Left ventricle myocardium inferior (tissue), 1 donor: ENCODE measurements at regions not wholly inside any gene's neighbourhood (a gene's known extent, or its start where the extent isn't known, plus 50 kb on each side); places are given as distances from the start of the nearest gene placed in this dataset.

Source experiments
- DNase-seq: peaks from one replicate; pipeline ENCODE4 v3.0.0-alpha.2; 2020
- H3K27ac ChIP-seq: fragments of 200-600 bp; replicated peaks from 2 replicates; pipeline ENCODE4 v1.8.0; 2021
- H3K27me3 ChIP-seq: fragments of 200-600 bp; 2 replicates; pipeline ENCODE4 v1.8.0; 2021; ENCODE audit warnings: low read depth
- H3K36me3 ChIP-seq: fragments of 200-600 bp; 2 replicates; pipeline ENCODE4 v1.8.0; 2021
- H3K4me1 ChIP-seq: fragments of 200-600 bp; 2 replicates; pipeline ENCODE4 v1.8.0; 2021
- H3K4me3 ChIP-seq: fragments of 200-600 bp; 2 replicates; pipeline ENCODE4 v1.8.0; 2021; ENCODE audit warnings: mild to moderate bottlenecking, moderate library complexity
- H3K9me3 ChIP-seq: fragments of 200-600 bp; replicated peaks from 2 replicates; pipeline ENCODE4 v1.8.0; 2021
- intact Hi-C: fragments of 100-400 bp; cut with micrococcal nuclease; formaldehyde crosslinking; loops from one replicate; pipeline ENCODE4 v1.11.0; 2022
- TF ChIP-seq, protein P1 (sequence below): fragments of 200-600 bp; IDR thresholded peaks from 2 replicates; pipeline ENCODE4 v1.8.0; 2021; ENCODE audit warnings: antibody characterized with exemption, mild to moderate bottlenecking, borderline replicate concordance
- donor health status: DM: no; HTN: yes; CAD: no; lungs with severe emphysema.

DNA sequence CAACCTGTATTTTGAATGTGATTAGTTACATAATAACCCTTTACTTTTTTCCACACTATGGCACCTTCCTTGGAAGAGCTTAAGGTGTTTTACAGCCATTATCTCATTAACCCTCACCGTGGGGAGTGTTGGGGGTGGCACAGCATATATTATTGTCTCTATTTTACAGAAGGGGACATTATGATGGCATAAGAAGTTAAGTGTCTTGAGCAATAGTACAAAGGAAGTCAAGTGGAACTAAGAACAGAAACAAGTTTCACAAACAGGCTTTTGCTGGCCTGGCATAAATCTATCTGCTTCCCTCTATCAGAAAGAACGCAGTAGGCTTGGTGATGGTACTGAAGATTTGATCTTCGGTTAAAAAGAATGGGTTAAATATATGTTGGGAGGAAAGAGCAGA is 169.7 kb upstream of the OTX2 start:
- H3K9me3 ChIP-seq: no peaks in the 10 kb centered on the region
- no peaks in the 10 kb centered on the region for H3K4me1 ChIP-seq
- H3K4me3 ChIP-seq: no peak overlapping the region
- intact Hi-C loops: no loop called here
- TF ChIP-seq, protein P1, sequence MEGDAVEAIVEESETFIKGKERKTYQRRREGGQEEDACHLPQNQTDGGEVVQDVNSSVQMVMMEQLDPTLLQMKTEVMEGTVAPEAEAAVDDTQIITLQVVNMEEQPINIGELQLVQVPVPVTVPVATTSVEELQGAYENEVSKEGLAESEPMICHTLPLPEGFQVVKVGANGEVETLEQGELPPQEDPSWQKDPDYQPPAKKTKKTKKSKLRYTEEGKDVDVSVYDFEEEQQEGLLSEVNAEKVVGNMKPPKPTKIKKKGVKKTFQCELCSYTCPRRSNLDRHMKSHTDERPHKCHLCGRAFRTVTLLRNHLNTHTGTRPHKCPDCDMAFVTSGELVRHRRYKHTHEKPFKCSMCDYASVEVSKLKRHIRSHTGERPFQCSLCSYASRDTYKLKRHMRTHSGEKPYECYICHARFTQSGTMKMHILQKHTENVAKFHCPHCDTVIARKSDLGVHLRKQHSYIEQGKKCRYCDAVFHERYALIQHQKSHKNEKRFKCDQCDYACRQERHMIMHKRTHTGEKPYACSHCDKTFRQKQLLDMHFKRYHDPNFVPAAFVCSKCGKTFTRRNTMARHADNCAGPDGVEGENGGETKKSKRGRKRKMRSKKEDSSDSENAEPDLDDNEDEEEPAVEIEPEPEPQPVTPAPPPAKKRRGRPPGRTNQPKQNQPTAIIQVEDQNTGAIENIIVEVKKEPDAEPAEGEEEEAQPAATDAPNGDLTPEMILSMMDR: no peak
- H3K27ac ChIP-seq: no peak overlapping the region
- DNase-seq: no peak
- H3K36me3 ChIP-seq: no peaks in the 10 kb centered on the region
- peaks cover 18% of the 10 kb centered on the region for H3K27me3 ChIP-seq

DNA sequence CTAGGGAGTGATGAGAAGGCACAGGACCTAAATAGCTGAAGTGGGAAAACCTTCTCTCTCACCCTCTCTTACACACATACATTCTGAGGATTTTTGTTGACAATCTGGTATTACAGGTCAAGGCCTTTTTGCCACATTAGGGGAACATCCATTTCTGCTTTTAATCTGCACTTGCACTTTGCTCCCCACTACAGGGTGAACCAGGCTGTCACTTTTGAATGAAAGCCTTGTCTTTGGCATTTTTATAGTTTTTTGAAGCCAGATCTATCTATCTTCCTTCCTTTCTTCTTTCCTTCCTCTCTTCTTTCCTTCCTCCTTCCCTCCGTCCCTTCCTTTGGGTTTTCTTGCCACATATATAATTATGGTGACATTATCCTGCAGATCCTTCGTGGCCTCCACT is 165.9 kb upstream of the OTX2 start:
- H3K4me1 ChIP-seq: no peaks in the 10 kb centered on the region
- TF ChIP-seq, protein P1: no peak
- H3K4me3 ChIP-seq: no peak overlapping the region
- intact Hi-C loops: no loop called here
- H3K36me3 ChIP-seq: no peaks in the 10 kb centered on the region
- no peak for DNase-seq
- peaks cover 18% of the 10 kb centered on the region for H3K27me3 ChIP-seq
- H3K9me3 ChIP-seq: peaks cover 6% of the 10 kb centered on the region
- H3K27ac ChIP-seq: no peak overlapping the region

DNA sequence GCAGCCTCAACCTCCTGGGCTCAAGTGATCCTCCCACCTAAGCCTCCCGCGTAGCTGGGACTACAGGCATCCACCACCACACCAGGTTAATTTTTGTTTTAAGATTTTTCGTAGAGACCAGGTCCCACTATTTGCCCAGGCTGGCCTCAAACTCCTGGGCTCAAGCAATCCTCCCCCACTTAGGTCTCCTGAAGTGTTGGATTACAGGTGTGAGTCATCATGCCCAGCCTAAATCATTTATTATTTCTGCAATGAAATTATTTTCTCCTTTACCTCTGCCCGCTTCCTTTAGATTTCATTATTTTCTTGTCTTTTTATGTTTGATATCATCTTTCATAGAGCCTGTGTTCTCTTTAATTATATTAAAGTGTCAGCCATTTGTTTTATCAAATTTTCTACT is 165.2 kb upstream of the OTX2 start:
- H3K9me3 ChIP-seq: peaks cover 6% of the 10 kb centered on the region
- no peak overlapping the region for H3K27ac ChIP-seq
- H3K4me3 ChIP-seq: no peak overlapping the region
- H3K36me3 ChIP-seq: no peaks in the 10 kb centered on the region
- H3K27me3 ChIP-seq: peaks cover 18% of the 10 kb centered on the region
- H3K4me1 ChIP-seq: no peaks in the 10 kb centered on the region
- TF ChIP-seq, protein P1: no peak
- no peak for DNase-seq
- intact Hi-C loops: no loop called here

DNA sequence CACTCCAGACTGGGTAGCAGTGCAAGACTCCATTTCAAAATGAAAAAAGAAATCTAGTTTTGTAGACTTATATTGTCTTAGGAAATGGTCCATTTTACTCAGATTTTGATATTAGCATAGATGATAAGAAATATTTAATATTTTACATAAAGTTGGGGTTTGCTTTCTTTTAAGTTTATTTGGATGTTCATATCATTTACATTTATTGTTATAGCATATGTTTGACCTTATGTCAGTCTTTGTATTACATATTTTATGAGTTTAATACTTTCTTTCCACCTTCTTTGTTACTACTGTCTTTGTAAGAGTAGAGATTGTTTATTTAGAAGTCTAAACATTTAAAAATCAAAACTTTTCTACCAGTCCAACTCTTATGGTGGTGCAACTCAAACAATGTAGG is 162.7 kb upstream of the OTX2 start:
- H3K4me1 ChIP-seq: no peaks in the 10 kb centered on the region
- H3K9me3 ChIP-seq: peaks cover 14% of the 10 kb centered on the region
- H3K27ac ChIP-seq: no peak overlapping the region
- TF ChIP-seq, protein P1: no peak
- H3K4me3 ChIP-seq: no peak overlapping the region
- peaks cover 6% of the 10 kb centered on the region for H3K27me3 ChIP-seq
- intact Hi-C loops: no loop called here
- no peaks in the 10 kb centered on the region for H3K36me3 ChIP-seq
- no peak for DNase-seq

DNA sequence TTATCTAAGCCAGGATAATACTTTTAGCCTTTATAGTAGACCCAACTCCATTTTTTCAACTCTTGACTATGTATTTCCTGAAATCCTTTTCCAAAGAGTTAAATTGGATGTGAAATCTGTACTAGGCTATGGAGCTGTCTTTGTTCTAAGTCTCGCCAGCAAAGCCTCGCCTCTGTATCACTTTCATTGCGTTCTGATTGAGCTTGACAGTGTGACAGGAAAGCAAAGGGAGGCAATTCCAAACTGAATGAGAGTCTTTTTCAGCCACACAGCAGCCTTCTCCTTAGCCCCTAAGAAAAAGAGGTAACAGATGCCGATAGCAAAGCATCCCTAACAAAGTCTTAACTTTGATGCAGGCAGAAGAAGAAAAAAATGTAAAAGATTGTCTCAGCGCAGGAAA is 154.6 kb upstream of the OTX2 start:
- intact Hi-C loops: no loop called here
- Histone ChIP-seq H3K27me3 (peaks cover 5% of the 10 kb centered on the region), H3K9me3 (peaks cover 8% of the 10 kb centered on the region), H3K36me3 (no peaks in the 10 kb centered on the region), H3K4me1 (no peaks in the 10 kb centered on the region), H3K27ac (no peak overlapping the region), H3K4me3 (no peak overlapping the region)
- no peak for DNase-seq
- TF ChIP-seq, protein P1: no peak

DNA sequence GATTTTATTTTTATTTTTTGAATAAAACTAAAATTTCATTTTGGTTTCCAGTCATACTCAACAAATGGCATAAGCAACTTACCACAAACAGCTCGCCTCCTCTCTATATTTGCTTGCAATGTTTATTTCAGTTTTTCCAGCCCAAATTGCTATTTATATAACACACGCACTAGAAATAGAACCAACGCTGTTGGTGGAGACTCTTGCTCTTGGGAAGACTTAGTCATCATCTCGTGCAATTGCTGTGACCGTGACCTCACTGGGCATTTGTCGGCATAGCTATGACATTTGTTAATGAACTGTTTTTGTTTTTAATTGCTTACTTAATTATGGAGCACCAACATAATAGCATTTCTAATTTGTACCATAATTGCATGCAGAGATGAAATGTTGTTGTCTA is 153.1 kb upstream of the OTX2 start:
- intact Hi-C loops: no loop called here
- Histone ChIP-seq H3K27me3 (peaks cover 9% of the 10 kb centered on the region), H3K27ac (no peak overlapping the region), H3K4me1 (no peaks in the 10 kb centered on the region), H3K4me3 (no peak overlapping the region), H3K36me3 (no peaks in the 10 kb centered on the region), H3K9me3 (no peaks in the 10 kb centered on the region)
- DNase-seq: no peak
- TF ChIP-seq, protein P1: no peak
